ENCODE measurements at regions not wholly inside any gene's neighbourhood (a gene's known extent, or its start where the extent isn't known, plus 50 kb on each side); places are given as distances from the start of the nearest gene placed in this dataset.

DNA sequence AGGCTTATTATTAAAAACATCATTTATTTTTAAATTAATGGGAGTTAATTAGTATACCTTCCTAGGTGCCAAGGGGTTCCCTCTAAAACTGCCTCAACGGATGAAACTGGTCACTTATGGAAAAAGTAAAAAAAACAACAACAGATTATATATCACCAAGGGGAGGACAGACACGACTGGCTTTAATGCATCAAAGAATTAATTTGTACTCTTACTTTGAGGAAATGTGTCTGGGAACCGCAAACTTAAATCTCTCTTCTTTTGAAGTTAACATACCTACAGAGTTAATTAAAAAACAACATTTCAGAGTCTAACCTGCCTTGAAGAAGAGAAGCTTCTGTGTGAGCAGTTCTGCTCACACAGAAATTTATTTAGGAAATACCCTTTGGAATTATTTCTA, 354.6 kb downstream of the LRRC70 start:
- TF ChIP-seq, protein P1, sequence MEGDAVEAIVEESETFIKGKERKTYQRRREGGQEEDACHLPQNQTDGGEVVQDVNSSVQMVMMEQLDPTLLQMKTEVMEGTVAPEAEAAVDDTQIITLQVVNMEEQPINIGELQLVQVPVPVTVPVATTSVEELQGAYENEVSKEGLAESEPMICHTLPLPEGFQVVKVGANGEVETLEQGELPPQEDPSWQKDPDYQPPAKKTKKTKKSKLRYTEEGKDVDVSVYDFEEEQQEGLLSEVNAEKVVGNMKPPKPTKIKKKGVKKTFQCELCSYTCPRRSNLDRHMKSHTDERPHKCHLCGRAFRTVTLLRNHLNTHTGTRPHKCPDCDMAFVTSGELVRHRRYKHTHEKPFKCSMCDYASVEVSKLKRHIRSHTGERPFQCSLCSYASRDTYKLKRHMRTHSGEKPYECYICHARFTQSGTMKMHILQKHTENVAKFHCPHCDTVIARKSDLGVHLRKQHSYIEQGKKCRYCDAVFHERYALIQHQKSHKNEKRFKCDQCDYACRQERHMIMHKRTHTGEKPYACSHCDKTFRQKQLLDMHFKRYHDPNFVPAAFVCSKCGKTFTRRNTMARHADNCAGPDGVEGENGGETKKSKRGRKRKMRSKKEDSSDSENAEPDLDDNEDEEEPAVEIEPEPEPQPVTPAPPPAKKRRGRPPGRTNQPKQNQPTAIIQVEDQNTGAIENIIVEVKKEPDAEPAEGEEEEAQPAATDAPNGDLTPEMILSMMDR (IDR thresholded peaks at IDR 0.05; ENCODE audit: borderline replicate concordance, control extremely low read depth, extremely low read depth, insufficient read depth, missing control alignments), result no peak
- in situ Hi-C loops (cut with MboI; ENCODE audit: low sequenced_read_pairs, unreplicated experiment), result no loop called here
- no peak for DNase-seq (ENCODE audit: low spot score)

DNA sequence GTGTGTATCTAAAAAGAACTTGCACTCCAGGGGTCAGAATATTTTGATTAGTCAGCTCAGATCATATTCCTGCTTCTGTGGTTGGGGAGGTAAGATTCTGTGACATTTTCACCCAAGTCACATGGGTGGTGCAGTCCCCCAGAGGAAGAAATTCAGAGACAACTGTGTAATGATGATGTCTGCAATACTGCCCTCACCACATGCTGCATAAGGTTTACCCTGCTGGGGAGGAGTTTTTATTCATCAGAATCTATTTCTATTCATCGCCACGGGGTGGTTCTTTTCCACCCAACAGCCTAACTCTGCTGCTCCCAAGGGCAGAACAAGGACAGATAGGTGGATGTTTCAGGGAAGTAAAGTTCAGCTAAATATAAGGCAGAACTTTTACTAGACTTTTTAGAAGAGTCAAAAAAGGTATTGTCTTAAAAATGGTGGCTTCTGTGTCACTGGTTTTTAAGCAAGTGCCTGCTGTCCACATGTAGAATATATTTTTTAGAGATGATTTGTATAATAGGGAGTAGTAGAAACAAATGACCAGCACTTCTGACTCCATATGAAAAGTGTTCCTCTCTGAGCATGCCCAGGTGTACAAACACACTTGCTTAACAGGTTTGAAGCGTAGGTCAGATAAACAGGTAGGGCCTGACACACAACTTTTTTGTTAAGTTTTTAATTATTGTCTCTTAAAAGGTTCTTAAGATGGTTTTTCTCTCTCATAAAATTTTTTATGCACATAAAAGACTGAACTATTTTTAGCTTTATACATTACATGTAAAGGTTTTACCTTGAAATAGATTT, 352.7 kb downstream of the LRRC70 start:
- TF ChIP-seq, protein P1 (IDR thresholded peaks at IDR 0.05; ENCODE audit: borderline replicate concordance, control extremely low read depth, extremely low read depth, insufficient read depth, missing control alignments), result no peak

DNA sequence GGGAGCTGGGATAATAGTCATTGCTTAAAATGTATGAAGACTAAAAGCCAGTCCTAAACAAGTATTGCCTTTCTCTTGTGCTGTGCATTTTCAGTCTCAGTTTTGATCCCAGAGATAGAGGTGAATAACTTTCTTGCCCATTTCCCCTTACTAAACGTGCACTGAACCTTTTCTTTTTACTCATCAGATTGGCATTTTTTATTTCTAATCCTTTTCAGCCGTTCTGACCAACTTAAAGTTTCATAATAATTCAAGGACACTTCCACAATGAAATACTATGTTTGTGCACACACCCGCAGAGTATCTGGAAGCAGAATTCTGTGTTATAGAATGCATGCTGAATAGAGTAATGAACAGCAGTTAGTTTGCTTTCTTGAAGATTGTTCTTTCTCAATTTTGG, 343.6 kb downstream of the LRRC70 start:
- TF ChIP-seq, protein P1 (IDR thresholded peaks at IDR 0.05; ENCODE audit: borderline replicate concordance, control extremely low read depth, extremely low read depth, insufficient read depth, missing control alignments), result no peak
- in situ Hi-C loops (cut with MboI; ENCODE audit: low sequenced_read_pairs, unreplicated experiment), result no loop called here
- DNase-seq (ENCODE audit: low spot score), result no peak

More for the DNA sequence above, 352.7 kb downstream of the LRRC70 start:
- in situ Hi-C loops (cut with MboI; ENCODE audit: low sequenced_read_pairs, unreplicated experiment), result no loop called here
- DNase-seq (ENCODE audit: low spot score), result no peak

DNA sequence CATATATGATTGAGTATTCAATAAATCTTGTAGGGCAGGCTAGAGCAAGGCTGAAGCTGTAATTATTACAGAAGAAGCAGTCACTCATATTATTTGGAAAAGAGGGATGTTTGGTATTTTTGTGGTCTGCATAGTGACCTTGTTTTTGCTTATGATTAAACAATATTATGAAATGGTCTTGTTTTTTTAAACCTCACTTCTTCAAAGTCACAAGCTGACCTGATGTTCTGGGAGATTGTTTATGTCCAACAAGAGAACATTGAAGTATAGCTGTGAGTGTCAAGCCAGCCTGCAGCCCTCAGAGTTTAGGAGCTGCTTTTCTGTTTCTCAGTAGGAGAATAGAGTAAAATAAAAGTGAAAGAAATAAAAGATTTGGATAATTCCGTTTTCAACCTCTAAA, 342.2 kb downstream of the LRRC70 start:
- in situ Hi-C loops (cut with MboI; ENCODE audit: low sequenced_read_pairs, unreplicated experiment), result no loop called here
- no peak for DNase-seq (ENCODE audit: low spot score)
- TF ChIP-seq, protein P1 (IDR thresholded peaks at IDR 0.05; ENCODE audit: borderline replicate concordance, control extremely low read depth, extremely low read depth, insufficient read depth, missing control alignments), result no peak

DNA sequence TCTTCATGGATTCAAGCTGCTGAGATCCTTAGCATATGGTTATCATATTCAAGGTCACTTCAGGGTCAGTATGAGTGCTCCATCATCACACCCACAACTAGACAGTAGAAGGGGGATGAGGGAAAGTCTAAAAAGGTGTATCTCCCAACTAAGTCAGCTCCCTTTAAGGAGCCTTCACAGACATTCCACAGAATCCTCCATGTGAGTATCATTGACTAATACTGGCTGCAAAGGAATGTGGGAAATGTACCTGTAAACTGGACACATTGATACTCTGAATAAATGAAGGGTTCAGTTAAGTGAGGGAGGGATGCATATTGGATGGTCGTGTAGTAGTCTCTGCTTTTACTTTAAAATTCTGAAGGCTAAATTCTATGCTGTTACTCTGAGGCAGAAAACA, 330.7 kb downstream of the LRRC70 start:
- TF ChIP-seq, protein P1 (IDR thresholded peaks at IDR 0.05; ENCODE audit: borderline replicate concordance, control extremely low read depth, extremely low read depth, insufficient read depth, missing control alignments), result no peak
- in situ Hi-C loops (cut with MboI; ENCODE audit: low sequenced_read_pairs, unreplicated experiment), result no loop called here
- no peak for DNase-seq (ENCODE audit: low spot score)

DNA sequence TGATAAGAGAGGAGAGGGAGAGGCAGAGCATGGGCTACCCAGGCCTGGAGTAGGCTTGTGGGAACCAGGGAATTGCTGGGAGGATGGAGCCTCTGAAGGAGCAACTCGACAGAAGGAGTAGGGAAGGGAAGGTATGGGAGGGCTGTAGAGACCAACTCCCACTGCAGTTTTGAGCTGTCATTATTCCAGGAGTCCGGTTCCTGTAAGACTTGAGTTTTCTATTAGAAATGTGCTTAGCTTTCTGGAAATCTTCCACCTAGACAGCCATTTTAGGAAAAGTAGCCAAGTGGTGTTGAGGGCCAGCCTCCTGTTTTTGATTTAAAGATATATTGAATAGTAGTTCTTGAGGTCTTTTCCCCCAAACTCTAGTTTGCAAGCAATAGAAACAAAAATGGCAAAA, 323.5 kb downstream of the LRRC70 start:
- no peak for DNase-seq (ENCODE audit: low spot score)
- TF ChIP-seq, protein P1 (IDR thresholded peaks at IDR 0.05; ENCODE audit: borderline replicate concordance, control extremely low read depth, extremely low read depth, insufficient read depth, missing control alignments), result no peak
- in situ Hi-C loops (cut with MboI; ENCODE audit: low sequenced_read_pairs, unreplicated experiment), result no loop called here
